Esophagus squamous epithelium (tissue), 5 donors: ENCODE measurements at regions not wholly inside any gene's neighbourhood (a gene's known extent, or its start where the extent isn't known, plus 50 kb on each side); places are given as distances from the start of the nearest gene placed in this dataset.

Experiments used
- DNase-seq: peaks from one replicate; lab custom pipeline; 2025; lab: John Stamatoyannopoulos, UW
- H3K27ac ChIP-seq, 4 donors: fragments of 200-600 bp; sonication (generic); one replicate each; pipeline ENCODE4 v1.5.1; 2016 to 2019; ENCODE audit warnings: mild to moderate bottlenecking in 1 of 4
- H3K27me3 ChIP-seq, 4 donors: fragments of 200-600 bp; sonication (generic); 1 replicate in 3 of 4; 2 replicates in 1 of 4; pipeline versions ENCODE4 v1.5.1 to v1.6.0; 2017 to 2021; ENCODE audit warnings: antibody characterized with exemption in 1 of 4
- H3K36me3 ChIP-seq, 3 donors: fragments of 200-600 bp; sonication (generic); one replicate each; pipeline ENCODE4 v1.5.1; 2016 to 2019
- H3K4me1 ChIP-seq, 3 donors: fragments of 200-600 bp; sonication (generic); one replicate each; pipeline ENCODE4 v1.5.1; 2017 to 2019
- H3K4me3 ChIP-seq, 4 donors: fragments of 200-600 bp; sonication (generic); 1 replicate in 3 of 4; 2 replicates in 1 of 4; pipeline ENCODE4 v1.5.1; 2016 to 2019; ENCODE audit warnings: mild to moderate bottlenecking in 2 of 4, moderate library complexity in 1 of 4
- H3K9me3 ChIP-seq, 3 donors: fragments of 200-600 bp; sonication (generic); one replicate each; pipeline ENCODE4 v1.5.1; 2016 to 2019
- CTCF ChIP-seq, 6 experiments: fragments of 450-650 bp in 4 of 6; fragments of 200-600 bp in 2 of 6; sonication (generic) in 2 of 6; IDR thresholded peaks; one replicate each; pipeline ENCODE4 v1.5.1; 2016 to 2019; ENCODE audit warnings: antibody characterized with exemption in 6 of 6, mild to moderate bottlenecking in 4 of 6, moderate library complexity in 4 of 6
- POLR2A ChIP-seq, 4 donors: fragments of 450-650 bp; IDR thresholded peaks; one replicate each; pipeline ENCODE4 v1.6.1; 2017; ENCODE audit warnings: antibody characterized with exemption in 4 of 4, mild to moderate bottlenecking in 4 of 4, moderate library complexity in 3 of 4
- WGBS, 2 donors: methylation state at CpG; one replicate each; pipeline ENCODE4 v1.1.5; 2018; 5-methylcytosine and 5-hydroxymethylcytosine counted together
- intact Hi-C: fragments of 100-400 bp; cut with DNase I; formaldehyde crosslinking; loops from one replicate; pipeline ENCODE4 v1.15.0; 2022
- donor health status: DM: yes; HTN: yes; CAD: no.

DNA sequence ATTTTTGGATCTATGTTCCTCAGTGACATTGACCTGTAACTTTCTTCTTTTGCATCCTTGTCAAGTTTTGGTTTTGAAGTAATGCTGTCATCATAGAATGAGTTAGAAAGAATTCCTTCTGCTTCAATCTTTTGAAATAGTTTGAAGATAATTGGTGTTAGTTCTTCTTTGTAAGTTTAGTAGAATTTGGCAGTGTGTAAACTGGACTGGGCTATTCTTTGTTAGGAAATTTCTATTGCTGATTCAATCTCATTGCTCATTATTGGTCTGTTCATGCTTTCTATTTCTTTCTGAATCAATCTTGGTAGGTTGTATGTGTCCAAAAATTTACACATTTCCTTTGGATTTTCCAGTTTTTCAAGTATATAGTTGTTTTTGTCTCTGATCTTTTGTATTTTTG is 101.7 kb upstream of the SPRY2 start:
- Histone ChIP-seq H3K36me3 (no peaks in the 10 kb centered on the region), H3K27ac (no peak overlapping the region), H3K4me3 (no peak overlapping the region), H3K9me3 (no peaks in the 10 kb centered on the region), H3K4me1 (no peaks in the 10 kb centered on the region), H3K27me3 (no peaks in the 10 kb centered on the region)
- no peak for DNase-seq
- intact Hi-C loops: no loop called here
- no peak for TF ChIP-seq POLR2A (IDR thresholded peaks at IDR 0.05)
- TF ChIP-seq CTCF (IDR thresholded peaks at IDR 0.05): no peak

DNA sequence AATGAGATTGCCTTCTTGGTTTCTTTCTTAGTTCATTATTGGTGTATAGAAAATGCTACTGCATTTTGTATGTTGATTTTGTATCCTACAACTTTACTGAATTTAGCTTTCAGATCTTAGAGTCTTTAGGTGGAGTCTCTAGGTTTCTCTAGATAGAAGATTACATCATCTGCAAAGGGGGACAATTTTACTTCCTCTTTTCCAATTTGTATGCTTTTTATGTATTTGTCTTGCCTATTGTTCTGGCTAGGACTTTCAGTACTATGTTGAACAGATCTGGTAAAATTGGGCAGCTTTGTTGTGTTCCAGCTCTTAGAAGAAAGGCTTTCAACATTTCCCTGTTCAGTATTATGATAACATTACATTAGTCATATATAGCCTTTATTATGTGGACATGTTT is 101.0 kb upstream of the SPRY2 start:
- no peaks in the 10 kb centered on the region for H3K4me1 ChIP-seq
- intact Hi-C loops: no loop called here
- no peak for DNase-seq
- no peaks in the 10 kb centered on the region for H3K9me3 ChIP-seq
- no peak for TF ChIP-seq CTCF (IDR thresholded peaks at IDR 0.05)
- no peak for TF ChIP-seq POLR2A (IDR thresholded peaks at IDR 0.05)
- no peaks in the 10 kb centered on the region for H3K36me3 ChIP-seq
- no peak overlapping the region for H3K27ac ChIP-seq
- H3K27me3 ChIP-seq: no peaks in the 10 kb centered on the region
- no peak overlapping the region for H3K4me3 ChIP-seq

GRCh38 chr13:80438521-80438920 is 97.6 kb upstream of the SPRY2 start:
- no peak for TF ChIP-seq CTCF (IDR thresholded peaks at IDR 0.05)
- no peak for TF ChIP-seq POLR2A (IDR thresholded peaks at IDR 0.05)
- Histone ChIP-seq H3K36me3 (no peaks in the 10 kb centered on the region), H3K4me1 (no peaks in the 10 kb centered on the region), H3K4me3 (no peak overlapping the region), H3K27me3 (no peaks in the 10 kb centered on the region), H3K9me3 (no peaks in the 10 kb centered on the region), H3K27ac (no peak overlapping the region)
- 87% methylated on average over 3 of the region's 3 CpGs for WGBS, 2 donors
- intact Hi-C loops: no loop called here
- DNase-seq: no peak

- Histone ChIP-seq H3K9me3 (no peaks in the 10 kb centered on the region), H3K4me3 (no peak overlapping the region), H3K36me3 (no peaks in the 10 kb centered on the region), H3K27ac (peak overlapping the region in 2 of 4 donors; percentile 36 to 59), H3K27me3 (no peaks in the 10 kb centered on the region), H3K4me1 (no peaks in the 10 kb centered on the region)
- intact Hi-C loops: no loop called here
- no peak for TF ChIP-seq POLR2A (IDR thresholded peaks at IDR 0.05)
- no peak for TF ChIP-seq CTCF (IDR thresholded peaks at IDR 0.05)
- 67 to 75% methylated on average over 1 of the region's 1 CpG for WGBS, 2 donors
- DNase-seq: no peak
Measured at GRCh38 chr13:80437231-80437630, 96.3 kb upstream of the SPRY2 start.

DNA sequence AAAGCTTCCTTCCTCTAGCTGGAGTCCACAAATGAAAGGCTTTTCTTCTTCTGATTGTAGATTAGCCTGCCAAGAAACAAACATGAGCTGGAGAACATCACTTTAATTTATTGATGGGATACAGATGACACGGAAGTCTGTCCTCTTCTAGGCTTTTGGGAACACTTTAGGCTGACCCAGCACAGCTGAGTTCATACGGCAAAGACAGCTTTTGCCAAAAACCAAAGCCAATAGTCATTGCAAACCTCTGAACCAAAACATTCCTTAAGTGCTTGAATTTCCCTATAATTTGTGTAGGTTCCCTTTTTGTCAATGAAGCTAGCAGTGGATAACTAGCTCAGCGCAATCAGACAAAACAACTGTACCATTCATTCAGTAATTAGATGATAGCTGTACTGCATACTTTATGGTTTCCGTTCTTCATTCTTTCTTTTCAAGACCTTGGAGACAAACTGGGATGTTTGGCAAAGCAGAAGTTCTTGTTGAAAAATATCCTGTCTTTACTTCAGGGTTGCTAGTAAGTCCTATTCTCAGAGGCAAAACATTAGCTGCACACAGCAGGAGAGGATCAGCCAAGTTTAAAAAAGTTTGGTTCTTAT is 95.7 kb upstream of the SPRY2 start:
- Histone ChIP-seq H3K9me3 (no peaks in the 10 kb centered on the region), H3K4me1 (no peaks in the 10 kb centered on the region), H3K36me3 (no peaks in the 10 kb centered on the region), H3K4me3 (peak overlapping the region in 1 of 4 donors; percentile 15), H3K27me3 (no peaks in the 10 kb centered on the region), H3K27ac (peak overlapping the region in 3 of 4 donors; percentile 10 to 59 (median 51))
- no peak for DNase-seq
- WGBS, 2 donors: 48 to 56% methylated on average over 4 of the region's 4 CpGs
- TF ChIP-seq CTCF (IDR thresholded peaks at IDR 0.05) (no peak), POLR2A (IDR thresholded peaks at IDR 0.05) (no peak)
- intact Hi-C loops: no loop called here
